Fibroblast of mammary gland (primary cell): ENCODE measurements at regions not wholly inside any gene's neighbourhood (a gene's known extent, or its start where the extent isn't known, plus 50 kb on each side); places are given as distances from the start of the nearest gene placed in this dataset.

Experiments
- DNase-seq: peaks from one replicate; pipeline ENCODE4 v3.0.0-alpha.2; 2010; ENCODE audit warnings: low read depth
- H3K4me3 ChIP-seq: 2 replicates; pipeline ENCODE4 v1.5.1; 2011; ENCODE audit warnings: low read depth, mild to moderate bottlenecking, low read length, moderate library complexity; ENCODE audit not compliant: control insufficient read depth
- CTCF ChIP-seq: conservative IDR thresholded peaks from 2 replicates; pipeline ENCODE4 v1.5.1; 2011; ENCODE audit warnings: low read depth, low read length, inconsistent platforms; ENCODE audit not compliant: control insufficient read depth, insufficient read depth

- no peak for DNase-seq
- H3K4me3 ChIP-seq = no peak overlapping the region
- TF ChIP-seq CTCF = no peak
These were observed 515.1 kb downstream of the BRD1 start for GRCh38 chr22:49312601-49313000.

GRCh38 chr22:49310354-49310753 lies 517.3 kb downstream of the BRD1 start:
- DNase-seq = no peak
- TF ChIP-seq CTCF = no peak
- no peak overlapping the region for H3K4me3 ChIP-seq

- DNase-seq = no peak
- no peak overlapping the region for H3K4me3 ChIP-seq
- TF ChIP-seq CTCF = no peak
These were observed 519.4 kb downstream of the BRD1 start for GRCh38 chr22:49308300-49308699.

DNA sequence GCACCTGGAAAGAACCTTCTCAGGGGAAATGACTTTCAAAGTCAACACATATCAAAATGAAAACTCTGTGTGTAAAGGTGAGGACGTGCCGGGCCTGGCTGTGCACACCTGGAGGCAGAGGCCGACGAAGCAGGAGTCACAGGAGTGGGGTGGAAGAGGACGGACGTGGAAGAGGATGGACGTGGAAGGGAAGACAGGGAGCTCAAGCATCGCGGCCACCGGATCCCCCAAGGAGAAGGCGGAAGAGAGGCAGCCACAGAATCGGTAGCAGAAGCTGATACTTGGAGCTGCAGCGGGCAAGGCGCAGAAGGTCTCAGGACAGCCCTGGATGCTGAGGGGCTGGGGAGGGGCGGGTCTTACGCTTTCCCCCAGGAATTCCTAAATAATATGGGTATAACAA lies 519.8 kb downstream of the BRD1 start:
- no peak for DNase-seq
- TF ChIP-seq CTCF = no peak
- H3K4me3 ChIP-seq = no peak overlapping the region

- no peak for TF ChIP-seq CTCF
- H3K4me3 ChIP-seq = no peak overlapping the region
- DNase-seq = no peak
These were observed 520.2 kb downstream of the BRD1 start for GRCh38 chr22:49307481-49307830.

- no peak for DNase-seq
- TF ChIP-seq CTCF = no peak
- H3K4me3 ChIP-seq = no peak overlapping the region
These were observed 520.8 kb downstream of the BRD1 start for GRCh38 chr22:49306632-49307480.
